CD14-positive monocyte (primary cell): ENCODE measurements at regions not wholly inside any gene's neighbourhood (a gene's known extent, or its start where the extent isn't known, plus 50 kb on each side); places are given as distances from the start of the nearest gene placed in this dataset.

Source experiments
- DNase-seq, 3 donors: peaks; one replicate each; pipeline ENCODE4 v3.0.0-alpha.2; 2011 to 2022
- H2AFZ ChIP-seq: 2 replicates; pipeline ENCODE4 v1.6.0; 2012; ENCODE audit warnings: mild to moderate bottlenecking, low read depth, low read length, inconsistent platforms; ENCODE audit not compliant: insufficient read depth, poor library complexity, severe bottlenecking
- H3K27ac ChIP-seq, 2 donors: 1 replicate in 1 of 2; 2 replicates in 1 of 2; pipeline ENCODE4 v1.5.1; 2012 to 2013; ENCODE audit warnings: low read length in 2 of 2, control low read depth in 1 of 2, inconsistent platforms in 1 of 2, low read depth in 1 of 2, mild to moderate bottlenecking in 1 of 2
- H3K27me3 ChIP-seq, 2 donors: one replicate each; pipeline versions ENCODE4 v1.6.0 to v1.6.1; 2011 to 2013; ENCODE audit warnings: low read length in 2 of 2; ENCODE audit not compliant: control insufficient read depth in 2 of 2, insufficient read depth in 2 of 2
- H3K36me3 ChIP-seq, 2 donors: replicated peaks in 1 of 2; 1 replicate in 1 of 2; 2 replicates in 1 of 2; pipeline versions ENCODE4 v1.5.1 to v1.6.1; 2012 to 2013; ENCODE audit warnings: low read length in 2 of 2, control low read depth in 1 of 2, inconsistent platforms in 1 of 2, mild to moderate bottlenecking in 1 of 2; ENCODE audit not compliant: insufficient read depth in 2 of 2, control insufficient read depth in 1 of 2
- H3K4me1 ChIP-seq, 2 donors: 1 replicate in 1 of 2; 2 replicates in 1 of 2; pipeline versions ENCODE4 v1.5.1 to v1.6.1; 2012 to 2013; ENCODE audit warnings: low read length in 2 of 2, control low read depth in 1 of 2, inconsistent platforms in 1 of 2, mild to moderate bottlenecking in 1 of 2, moderate library complexity in 1 of 2; ENCODE audit not compliant: insufficient read depth in 2 of 2, control insufficient read depth in 1 of 2
- H3K4me2 ChIP-seq: replicated peaks from 2 replicates; pipeline ENCODE3; 2012; ENCODE audit warnings: low read length, moderate library complexity, mild to moderate bottlenecking; ENCODE audit not compliant: poor library complexity, severe bottlenecking; ENCODE audit errors: extremely low read depth
- H3K4me3 ChIP-seq, 3 experiments: fragments of 200-600 bp in 1 of 3; sonication (generic) in 1 of 3; replicated peaks in 1 of 3; 1 replicate in 2 of 3; 2 replicates in 1 of 3; pipeline ENCODE4 v1.5.1; 2011 to 2013; ENCODE audit warnings: low read length in 3 of 3, mild to moderate bottlenecking in 3 of 3, control low read depth in 2 of 3, low read depth in 2 of 3, inconsistent platforms in 1 of 3, moderate library complexity in 1 of 3
- H3K79me2 ChIP-seq: 2 replicates; pipeline ENCODE4 v1.6.0; 2012; ENCODE audit warnings: mild to moderate bottlenecking, control low read depth, inconsistent platforms, low read length, moderate library complexity; ENCODE audit not compliant: insufficient read depth
- H3K9ac ChIP-seq: 2 replicates; pipeline ENCODE4 v1.6.0; 2017; ENCODE audit warnings: low read length, mild to moderate bottlenecking; ENCODE audit not compliant: insufficient read depth, poor library complexity, severe bottlenecking
- H3K9me3 ChIP-seq, 2 donors: replicated peaks in 1 of 2; 1 replicate in 1 of 2; 2 replicates in 1 of 2; pipeline versions ENCODE4 v1.5.1 to v1.6.1; 2012 to 2013; ENCODE audit warnings: low read length in 2 of 2, control low read depth in 1 of 2; ENCODE audit not compliant: control insufficient read depth in 1 of 2, insufficient read depth in 1 of 2
- H4K20me1 ChIP-seq: 2 replicates; pipeline ENCODE4 v1.6.0; 2012; ENCODE audit warnings: mild to moderate bottlenecking, low read length, control low read depth, moderate library complexity; ENCODE audit not compliant: insufficient read depth
- H3K27ac Mint-ChIP-seq, 7 donors: one replicate each; pipeline ENCODE4 v1.8.0; 2020; ENCODE audit warnings: mild to moderate bottlenecking in 7 of 7, mixed read lengths in 7 of 7, moderate library complexity in 6 of 7, inconsistent platforms in 2 of 7
- H3K27me3 Mint-ChIP-seq, 3 donors: one replicate each; pipeline ENCODE4 v1.8.0; 2021 to 2022; ENCODE audit warnings: low read depth in 3 of 3, mild to moderate bottlenecking in 3 of 3, mixed read lengths in 3 of 3, moderate library complexity in 3 of 3, inconsistent platforms in 1 of 3
- H3K36me3 Mint-ChIP-seq, 2 donors: one replicate each; pipeline ENCODE4 v1.8.0; 2020; ENCODE audit warnings: mixed read lengths in 2 of 2, inconsistent platforms in 1 of 2, mild to moderate bottlenecking in 1 of 2
- H3K4me1 Mint-ChIP-seq: one replicate; pipeline ENCODE4 v1.8.0; 2020; ENCODE audit warnings: mild to moderate bottlenecking, mixed read lengths
- H3K4me3 Mint-ChIP-seq, 2 donors: one replicate each; pipeline ENCODE4 v1.8.0; 2020; ENCODE audit warnings: mild to moderate bottlenecking in 2 of 2, mixed read lengths in 2 of 2, moderate library complexity in 1 of 2
- H3K9me3 Mint-ChIP-seq, 7 donors: one replicate each; pipeline ENCODE4 v1.8.0; 2020 to 2022; ENCODE audit warnings: mixed read lengths in 7 of 7, mild to moderate bottlenecking in 6 of 7, moderate library complexity in 6 of 7, inconsistent platforms in 2 of 7
- CTCF ChIP-seq: fragments of 200-600 bp; IDR thresholded peaks from one replicate; pipeline ENCODE4 v1.8.0; 2022; ENCODE audit warnings: antibody characterized with exemption, mild to moderate bottlenecking
- WGBS: methylation state at CpG from one replicate; pipeline ENCODE4 v1.1.5; 2013; ENCODE audit warnings: missing lambda C conversion rate; ENCODE audit not compliant: insufficient coverage; 5-methylcytosine and 5-hydroxymethylcytosine counted together
- intact Hi-C, 2 donors: fragments of 100-400 bp; cut with micrococcal nuclease; formaldehyde crosslinking; loops; one replicate each; pipeline versions ENCODE4 v1.15.0 to v1.15.1; 2023

- H3K27me3 ChIP-seq = no peaks in the 10 kb centered on the region
- no peaks in the 10 kb centered on the region for H3K4me1 ChIP-seq
- TF ChIP-seq CTCF = no peak
- Mint-ChIP-seq H3K27me3 (no peaks in the 10 kb centered on the region), H3K9me3 (peaks cover 0 to 11% (median 3%) of the 10 kb centered on the region in 7 donors), H3K4me1 (no peaks in the 10 kb centered on the region), H3K4me3 (no peak overlapping the region), H3K27ac (no peak overlapping the region), H3K36me3 (no peaks in the 10 kb centered on the region)
- no peaks in the 10 kb centered on the region for H3K79me2 ChIP-seq
- no peaks in the 10 kb centered on the region for H4K20me1 ChIP-seq
- intact Hi-C loops = no loop called here
- no peak overlapping the region for H3K4me2 ChIP-seq
- no peak overlapping the region for H3K27ac ChIP-seq
- H3K36me3 ChIP-seq = no peaks in the 10 kb centered on the region
- no peak for DNase-seq
- no peak overlapping the region for H3K9ac ChIP-seq
- no peak overlapping the region for H2AFZ ChIP-seq
- peaks cover 0 to 4% of the 10 kb centered on the region in 2 donors for H3K9me3 ChIP-seq
- no peak overlapping the region for H3K4me3 ChIP-seq
Measured at GRCh38 chr13:64293923-64294322, 2878.3 kb upstream of the PCDH20 start.

- Histone ChIP-seq H3K4me3 (no peak overlapping the region), H3K4me2 (no peak overlapping the region), H3K79me2 (no peaks in the 10 kb centered on the region), H3K4me1 (no peaks in the 10 kb centered on the region), H2AFZ (no peak overlapping the region), H3K9me3 (peaks cover 0 to 7% of the 10 kb centered on the region in 2 donors), H4K20me1 (no peaks in the 10 kb centered on the region), H3K27ac (no peak overlapping the region), H3K27me3 (no peaks in the 10 kb centered on the region), H3K36me3 (no peaks in the 10 kb centered on the region), H3K9ac (no peak overlapping the region)
- intact Hi-C loops = no loop called here
- H3K36me3 Mint-ChIP-seq = no peaks in the 10 kb centered on the region
- no peak overlapping the region for H3K27ac Mint-ChIP-seq
- no peak overlapping the region for H3K4me3 Mint-ChIP-seq
- H3K4me1 Mint-ChIP-seq = no peaks in the 10 kb centered on the region
- H3K9me3 Mint-ChIP-seq = peaks cover 2 to 7% (median 4%) of the 10 kb centered on the region in 7 donors
- no peak for DNase-seq
- H3K27me3 Mint-ChIP-seq = no peaks in the 10 kb centered on the region
- no peak for TF ChIP-seq CTCF
- WGBS = 60% methylated on average over 1 of the region's 3 CpGs
Measured at GRCh38 chr13:64289702-64290101, 2874.1 kb upstream of the PCDH20 start.
